ENCODE measurements at regions not wholly inside any gene's neighbourhood (a gene's known extent, or its start where the extent isn't known, plus 50 kb on each side); places are given as distances from the start of the nearest gene placed in this dataset.

- H3K27me3 ChIP-seq (ENCODE audit: low read depth, low read length), result no peaks in the 10 kb centered on the region
- H3K36me3 ChIP-seq (replicated peaks; ENCODE audit: low read depth, low read length), result no peaks in the 10 kb centered on the region
- H3K79me2 ChIP-seq (ENCODE audit: low read length), result no peaks in the 10 kb centered on the region
- no peak overlapping the region for H3K4me3 ChIP-seq (ENCODE audit: low read length)
- H4K20me1 ChIP-seq (ENCODE audit: insufficient read depth, low read length), result no peaks in the 10 kb centered on the region
- no peak overlapping the region for H3K9ac ChIP-seq (ENCODE audit: low read length)
- no peak overlapping the region for H2AFZ ChIP-seq (ENCODE audit: low read depth, low read length)
- H3K9me3 ChIP-seq (ENCODE audit: insufficient read depth, low read length), result no peaks in the 10 kb centered on the region
- no peaks in the 10 kb centered on the region for H3K4me1 ChIP-seq (ENCODE audit: low read length)
- no peak for TF ChIP-seq CTCF (IDR thresholded peaks at IDR 0.05; ENCODE audit: low read depth, low read length)
- TF ChIP-seq EZH2phosphoT487 (IDR thresholded peaks at IDR 0.05; ENCODE audit: low read depth), result no peak
- H3K4me2 ChIP-seq (ENCODE audit: low read length), result no peak overlapping the region
- H3K27ac ChIP-seq (ENCODE audit: low read length), result no peak overlapping the region
Observed at GRCh38 chr6:78483553-78484197, 383.7 kb upstream of the IRAK1BP1 start.

- Histone ChIP-seq H3K27ac (ENCODE audit: low read length) (no peak overlapping the region), H3K4me1 (ENCODE audit: low read length) (no peaks in the 10 kb centered on the region), H3K4me3 (ENCODE audit: low read length) (no peak overlapping the region), H3K9me3 (ENCODE audit: insufficient read depth, low read length) (no peaks in the 10 kb centered on the region), H3K36me3 (replicated peaks; ENCODE audit: low read depth, low read length) (no peaks in the 10 kb centered on the region), H3K27me3 (ENCODE audit: low read depth, low read length) (no peaks in the 10 kb centered on the region), H4K20me1 (ENCODE audit: insufficient read depth, low read length) (no peaks in the 10 kb centered on the region), H3K9ac (ENCODE audit: low read length) (no peak overlapping the region), H3K79me2 (ENCODE audit: low read length) (no peaks in the 10 kb centered on the region), H3K4me2 (ENCODE audit: low read length) (no peak overlapping the region), H2AFZ (ENCODE audit: low read depth, low read length) (no peak overlapping the region)
- TF ChIP-seq CTCF (IDR thresholded peaks at IDR 0.05; ENCODE audit: low read depth, low read length) (no peak), EZH2phosphoT487 (IDR thresholded peaks at IDR 0.05; ENCODE audit: low read depth) (no peak)
Observed at GRCh38 chr6:78484198-78485064, 382.9 kb upstream of the IRAK1BP1 start.

GRCh38 chr6:78487401-78487800 is 379.9 kb upstream of the IRAK1BP1 start:
- Histone ChIP-seq H3K4me2 (ENCODE audit: low read length) (no peak overlapping the region), H3K27ac (ENCODE audit: low read length) (no peak overlapping the region), H3K4me1 (ENCODE audit: low read length) (no peaks in the 10 kb centered on the region), H3K27me3 (ENCODE audit: low read depth, low read length) (no peaks in the 10 kb centered on the region), H2AFZ (ENCODE audit: low read depth, low read length) (no peak overlapping the region), H4K20me1 (ENCODE audit: insufficient read depth, low read length) (no peaks in the 10 kb centered on the region), H3K36me3 (replicated peaks; ENCODE audit: low read depth, low read length) (no peaks in the 10 kb centered on the region), H3K4me3 (ENCODE audit: low read length) (no peak overlapping the region), H3K9me3 (ENCODE audit: insufficient read depth, low read length) (no peaks in the 10 kb centered on the region), H3K79me2 (ENCODE audit: low read length) (no peaks in the 10 kb centered on the region), H3K9ac (ENCODE audit: low read length) (no peak overlapping the region)
- TF ChIP-seq CTCF (IDR thresholded peaks at IDR 0.05; ENCODE audit: low read depth, low read length) (no peak), EZH2phosphoT487 (IDR thresholded peaks at IDR 0.05; ENCODE audit: low read depth) (no peak)

GRCh38 chr6:78489874-78490273 is 377.5 kb upstream of the IRAK1BP1 start:
- Histone ChIP-seq H3K9me3 (ENCODE audit: insufficient read depth, low read length) (no peaks in the 10 kb centered on the region), H3K9ac (ENCODE audit: low read length) (no peak overlapping the region), H3K4me1 (ENCODE audit: low read length) (no peaks in the 10 kb centered on the region), H3K27ac (ENCODE audit: low read length) (no peak overlapping the region), H3K27me3 (ENCODE audit: low read depth, low read length) (no peaks in the 10 kb centered on the region), H2AFZ (ENCODE audit: low read depth, low read length) (no peak overlapping the region), H3K4me3 (ENCODE audit: low read length) (no peak overlapping the region), H3K79me2 (ENCODE audit: low read length) (no peaks in the 10 kb centered on the region), H3K4me2 (ENCODE audit: low read length) (no peak overlapping the region), H4K20me1 (ENCODE audit: insufficient read depth, low read length) (no peaks in the 10 kb centered on the region), H3K36me3 (replicated peaks; ENCODE audit: low read depth, low read length) (no peaks in the 10 kb centered on the region)
- TF ChIP-seq EZH2phosphoT487 (IDR thresholded peaks at IDR 0.05; ENCODE audit: low read depth), result no peak
- TF ChIP-seq CTCF (IDR thresholded peaks at IDR 0.05; ENCODE audit: low read depth, low read length), result no peak
